HepG2 (cell line): ENCODE measurements at regions not wholly inside any gene's neighbourhood (a gene's known extent, or its start where the extent isn't known, plus 50 kb on each side); places are given as distances from the start of the nearest gene placed in this dataset.

Experiments
- EZH2 ChIP-seq: conservative IDR thresholded peaks from 2 replicates; pipeline ENCODE4 v1.6.1; 2012; ENCODE audit warnings: mild to moderate bottlenecking, low read depth, low read length, moderate library complexity
- POLR2G ChIP-seq: fragments of 200-400 bp; formaldehyde crosslinking; IDR thresholded peaks from 2 replicates; pipeline ENCODE4 v1.6.1; 2018; ENCODE audit warnings: mild to moderate bottlenecking, low read depth, low read length, moderate library complexity
- RFXANK ChIP-seq: IDR thresholded peaks from 2 replicates; pipeline ENCODE4 v1.6.1; 2016
- TCF12 ChIP-seq, 2 experiments: fragments of 450-650 bp in 1 of 2; sonication (generic) in 1 of 2; formaldehyde crosslinking in 1 of 2; IDR thresholded peaks; 2 replicates each; pipeline versions ENCODE4 v1.6.1 to v1.8.0; 2017 to 2022; ENCODE audit warnings: antibody characterized with exemption in 1 of 2, mild to moderate bottlenecking in 1 of 2, missing genetic modification reagents in 1 of 2, moderate library complexity in 1 of 2
- XRCC5 ChIP-seq: fragments of 200-400 bp; formaldehyde crosslinking; optimal IDR thresholded peaks from 2 replicates; pipeline ENCODE3; 2017; ENCODE audit warnings: mild to moderate bottlenecking, low read length
- ZKSCAN1 ChIP-seq: fragments of 150-350 bp; IDR thresholded peaks from 2 replicates; pipeline ENCODE4 v1.6.1; 2014; ENCODE audit warnings: low read length
- ZNF205 ChIP-seq: IDR thresholded peaks from 2 replicates; pipeline ENCODE4 v1.6.1; 2018; ENCODE audit warnings: missing biosample characterization, missing genetic modification reagents
- ZNF253 ChIP-seq: sonication (generic); formaldehyde crosslinking; IDR thresholded peaks from 2 replicates; pipeline ENCODE4 v1.8.0; 2022; ENCODE audit warnings: mild to moderate bottlenecking, missing genetic modification reagents, borderline replicate concordance
- ZNF556 ChIP-seq: sonication (generic); formaldehyde crosslinking; IDR thresholded peaks from 2 replicates; pipeline ENCODE4 v1.4.0; 2020; ENCODE audit warnings: mild to moderate bottlenecking, missing genetic modification reagents, borderline replicate concordance
- ZNF737 ChIP-seq: sonication (generic); formaldehyde crosslinking; IDR thresholded peaks from 2 replicates; pipeline ENCODE4 v1.5.0; 2020; ENCODE audit warnings: missing genetic modification reagents, mild to moderate bottlenecking, borderline replicate concordance
- ZNF781 ChIP-seq: sonication (generic); formaldehyde crosslinking; IDR thresholded peaks from 2 replicates; pipeline ENCODE4 v1.5.1; 2020; ENCODE audit warnings: borderline replicate concordance, mild to moderate bottlenecking, missing genetic modification reagents; ENCODE audit errors: not compliant biosample characterization
- TF ChIP-seq, protein P1 (sequence below): IDR thresholded peaks from 2 replicates; pipeline ENCODE4 v1.6.1; 2016; ENCODE audit warnings: low read depth, control low read depth
- TF ChIP-seq, protein P2 (sequence below): sonication (generic); formaldehyde crosslinking; conservative IDR thresholded peaks from 2 replicates; pipeline ENCODE4 v1.5.0; 2020; ENCODE audit warnings: missing genetic modification reagents
- TF ChIP-seq, protein P3 (sequence below): sonication (generic); formaldehyde crosslinking; IDR thresholded peaks from 2 replicates; pipeline ENCODE4 v1.5.0; 2020; ENCODE audit warnings: mild to moderate bottlenecking, low read depth, missing genetic modification reagents, borderline replicate concordance
- TF ChIP-seq, protein P4 (sequence below): sonication (generic); formaldehyde crosslinking; IDR thresholded peaks from 2 replicates; pipeline ENCODE4 v1.5.1; 2020; ENCODE audit warnings: mild to moderate bottlenecking, missing genetic modification reagents, moderate library complexity
- TF ChIP-seq, protein P5 (sequence below): IDR thresholded peaks from 2 replicates; pipeline ENCODE4 v1.6.1; 2016
- TF ChIP-seq, protein P6 (sequence below): sonication (generic); formaldehyde crosslinking; IDR thresholded peaks from 2 replicates; pipeline ENCODE4 v1.5.0; 2020; ENCODE audit warnings: missing genetic modification reagents, mild to moderate bottlenecking, borderline replicate concordance

DNA sequence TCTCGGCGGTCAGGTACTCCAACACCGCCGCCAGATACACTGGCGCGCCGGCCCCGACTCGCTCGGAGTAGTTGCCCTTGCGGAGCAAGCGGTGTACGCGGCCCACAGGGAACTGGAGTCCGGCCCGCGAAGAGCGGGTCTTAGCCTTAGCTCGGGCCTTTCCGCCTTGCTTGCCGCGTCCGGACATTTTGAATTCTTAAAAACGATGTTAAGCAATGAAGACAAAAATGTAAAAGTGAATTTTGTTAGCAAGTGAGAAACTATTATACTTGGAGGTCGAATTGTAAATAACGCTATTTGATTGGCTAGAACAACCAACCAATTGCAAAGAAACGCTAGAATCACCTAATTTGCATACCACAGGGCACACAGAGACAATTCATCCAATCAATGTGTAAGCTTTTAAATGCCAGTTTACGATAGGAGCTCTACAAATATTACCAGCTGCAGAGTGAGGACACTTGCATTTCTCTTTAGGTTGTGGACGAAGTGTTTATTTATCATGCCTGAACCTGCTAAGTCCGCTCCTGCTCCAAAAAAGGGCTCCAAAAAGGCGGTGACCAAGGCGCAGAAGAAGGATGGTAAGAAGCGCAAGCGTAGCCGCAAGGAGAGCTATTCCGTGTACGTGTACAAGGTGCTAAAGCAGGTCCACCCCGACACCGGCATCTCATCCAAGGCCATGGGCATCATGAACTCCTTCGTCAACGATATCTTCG is 112.0 kb downstream of the HFE start (continued):
- TF ChIP-seq, protein P1, sequence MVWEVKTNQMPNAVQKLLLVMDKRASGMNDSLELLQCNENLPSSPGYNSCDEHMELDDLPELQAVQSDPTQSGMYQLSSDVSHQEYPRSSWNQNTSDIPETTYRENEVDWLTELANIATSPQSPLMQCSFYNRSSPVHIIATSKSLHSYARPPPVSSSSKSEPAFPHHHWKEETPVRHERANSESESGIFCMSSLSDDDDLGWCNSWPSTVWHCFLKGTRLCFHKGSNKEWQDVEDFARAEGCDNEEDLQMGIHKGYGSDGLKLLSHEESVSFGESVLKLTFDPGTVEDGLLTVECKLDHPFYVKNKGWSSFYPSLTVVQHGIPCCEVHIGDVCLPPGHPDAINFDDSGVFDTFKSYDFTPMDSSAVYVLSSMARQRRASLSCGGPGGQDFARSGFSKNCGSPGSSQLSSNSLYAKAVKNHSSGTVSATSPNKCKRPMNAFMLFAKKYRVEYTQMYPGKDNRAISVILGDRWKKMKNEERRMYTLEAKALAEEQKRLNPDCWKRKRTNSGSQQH (CRISPR knock-in tag) = 0 out of 2 replicates have a peak, but pooled peaks have one; percentile 35
- no peak; the same call in 1 of the 2 replicates for TF ChIP-seq RFXANK (CRISPR knock-in tag)
- no peak for TF ChIP-seq TCF12 (IDR thresholded peaks at IDR 0.05)
- no peak for TF ChIP-seq TCF12 (CRISPR knock-in tag; IDR thresholded peaks at IDR 0.05)
- TF ChIP-seq ZNF556 (CRISPR knock-in tag) = no peak
- TF ChIP-seq ZNF737 (CRISPR knock-in tag) = 0 out of 2 replicates have a peak, but pooled peaks have one; percentile 57
- TF ChIP-seq, protein P2, sequence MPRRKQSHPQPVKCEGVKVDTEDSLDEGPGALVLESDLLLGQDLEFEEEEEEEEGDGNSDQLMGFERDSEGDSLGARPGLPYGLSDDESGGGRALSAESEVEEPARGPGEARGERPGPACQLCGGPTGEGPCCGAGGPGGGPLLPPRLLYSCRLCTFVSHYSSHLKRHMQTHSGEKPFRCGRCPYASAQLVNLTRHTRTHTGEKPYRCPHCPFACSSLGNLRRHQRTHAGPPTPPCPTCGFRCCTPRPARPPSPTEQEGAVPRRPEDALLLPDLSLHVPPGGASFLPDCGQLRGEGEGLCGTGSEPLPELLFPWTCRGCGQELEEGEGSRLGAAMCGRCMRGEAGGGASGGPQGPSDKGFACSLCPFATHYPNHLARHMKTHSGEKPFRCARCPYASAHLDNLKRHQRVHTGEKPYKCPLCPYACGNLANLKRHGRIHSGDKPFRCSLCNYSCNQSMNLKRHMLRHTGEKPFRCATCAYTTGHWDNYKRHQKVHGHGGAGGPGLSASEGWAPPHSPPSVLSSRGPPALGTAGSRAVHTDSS (CRISPR knock-in tag) = no peak
- TF ChIP-seq ZKSCAN1 = peak; percentile 84
- TF ChIP-seq, protein P3, sequence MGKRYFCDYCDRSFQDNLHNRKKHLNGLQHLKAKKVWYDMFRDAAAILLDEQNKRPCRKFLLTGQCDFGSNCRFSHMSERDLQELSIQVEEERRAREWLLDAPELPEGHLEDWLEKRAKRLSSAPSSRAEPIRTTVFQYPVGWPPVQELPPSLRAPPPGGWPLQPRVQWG (CRISPR knock-in tag) = 0 out of 2 replicates have a peak, but pooled peaks have one; percentile 36
- TF ChIP-seq, protein P4, sequence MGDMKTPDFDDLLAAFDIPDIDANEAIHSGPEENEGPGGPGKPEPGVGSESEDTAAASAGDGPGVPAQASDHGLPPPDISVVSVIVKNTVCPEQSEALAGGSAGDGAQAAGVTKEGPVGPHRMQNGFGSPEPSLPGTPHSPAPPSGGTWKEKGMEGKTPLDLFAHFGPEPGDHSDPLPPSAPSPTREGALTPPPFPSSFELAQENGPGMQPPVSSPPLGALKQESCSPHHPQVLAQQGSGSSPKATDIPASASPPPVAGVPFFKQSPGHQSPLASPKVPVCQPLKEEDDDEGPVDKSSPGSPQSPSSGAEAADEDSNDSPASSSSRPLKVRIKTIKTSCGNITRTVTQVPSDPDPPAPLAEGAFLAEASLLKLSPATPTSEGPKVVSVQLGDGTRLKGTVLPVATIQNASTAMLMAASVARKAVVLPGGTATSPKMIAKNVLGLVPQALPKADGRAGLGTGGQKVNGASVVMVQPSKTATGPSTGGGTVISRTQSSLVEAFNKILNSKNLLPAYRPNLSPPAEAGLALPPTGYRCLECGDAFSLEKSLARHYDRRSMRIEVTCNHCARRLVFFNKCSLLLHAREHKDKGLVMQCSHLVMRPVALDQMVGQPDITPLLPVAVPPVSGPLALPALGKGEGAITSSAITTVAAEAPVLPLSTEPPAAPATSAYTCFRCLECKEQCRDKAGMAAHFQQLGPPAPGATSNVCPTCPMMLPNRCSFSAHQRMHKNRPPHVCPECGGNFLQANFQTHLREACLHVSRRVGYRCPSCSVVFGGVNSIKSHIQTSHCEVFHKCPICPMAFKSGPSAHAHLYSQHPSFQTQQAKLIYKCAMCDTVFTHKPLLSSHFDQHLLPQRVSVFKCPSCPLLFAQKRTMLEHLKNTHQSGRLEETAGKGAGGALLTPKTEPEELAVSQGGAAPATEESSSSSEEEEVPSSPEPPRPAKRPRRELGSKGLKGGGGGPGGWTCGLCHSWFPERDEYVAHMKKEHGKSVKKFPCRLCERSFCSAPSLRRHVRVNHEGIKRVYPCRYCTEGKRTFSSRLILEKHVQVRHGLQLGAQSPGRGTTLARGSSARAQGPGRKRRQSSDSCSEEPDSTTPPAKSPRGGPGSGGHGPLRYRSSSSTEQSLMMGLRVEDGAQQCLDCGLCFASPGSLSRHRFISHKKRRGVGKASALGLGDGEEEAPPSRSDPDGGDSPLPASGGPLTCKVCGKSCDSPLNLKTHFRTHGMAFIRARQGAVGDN (CRISPR knock-in tag) = peak; percentile 74
- TF ChIP-seq ZNF781 (CRISPR knock-in tag) = no peak
- TF ChIP-seq, protein P5, sequence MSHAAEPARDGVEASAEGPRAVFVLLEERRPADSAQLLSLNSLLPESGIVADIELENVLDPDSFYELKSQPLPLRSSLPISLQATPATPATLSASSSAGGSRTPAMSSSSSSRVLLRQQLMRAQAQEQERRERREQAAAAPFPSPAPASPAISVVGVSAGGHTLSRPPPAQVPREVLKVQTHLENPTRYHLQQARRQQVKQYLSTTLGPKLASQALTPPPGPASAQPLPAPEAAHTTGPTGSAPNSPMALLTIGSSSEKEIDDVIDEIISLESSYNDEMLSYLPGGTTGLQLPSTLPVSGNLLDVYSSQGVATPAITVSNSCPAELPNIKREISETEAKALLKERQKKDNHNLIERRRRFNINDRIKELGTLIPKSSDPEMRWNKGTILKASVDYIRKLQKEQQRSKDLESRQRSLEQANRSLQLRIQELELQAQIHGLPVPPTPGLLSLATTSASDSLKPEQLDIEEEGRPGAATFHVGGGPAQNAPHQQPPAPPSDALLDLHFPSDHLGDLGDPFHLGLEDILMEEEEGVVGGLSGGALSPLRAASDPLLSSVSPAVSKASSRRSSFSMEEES (CRISPR knock-in tag) = 0 out of 2 replicates have a peak, but pooled peaks have one; percentile 17
- TF ChIP-seq ZNF205 = peak; percentile 46; the same call in 1 of the 2 replicates
- 0 out of 2 replicates have a peak, but pooled peaks have one; percentile 41 for TF ChIP-seq ZNF253
- peak; percentile 95 for TF ChIP-seq POLR2G
- TF ChIP-seq EZH2 = no peak
- peak; percentile 10 for TF ChIP-seq XRCC5
- TF ChIP-seq, protein P6, sequence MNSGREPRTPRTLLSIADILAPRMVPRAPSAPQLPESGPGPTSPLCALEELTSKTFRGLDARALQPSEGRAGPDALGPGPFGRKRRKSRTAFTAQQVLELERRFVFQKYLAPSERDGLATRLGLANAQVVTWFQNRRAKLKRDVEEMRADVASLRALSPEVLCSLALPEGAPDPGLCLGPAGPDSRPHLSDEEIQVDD = peak; percentile 36; the same call in 1 of the 2 replicates
